Liver (tissue), 8 donors: ENCODE measurements at regions not wholly inside any gene's neighbourhood (a gene's known extent, or its start where the extent isn't known, plus 50 kb on each side); places are given as distances from the start of the nearest gene placed in this dataset.

ENCODE experiments used
- DNase-seq: peaks from one replicate; pipeline ENCODE4 v3.0.0-alpha.2; 2017; ENCODE audit warnings: low spot score
- H3K27ac ChIP-seq, 2 donors: one replicate each; pipeline ENCODE4 v1.7.0; 2013; ENCODE audit warnings: inconsistent platforms in 2 of 2, low read length in 2 of 2, control low read depth in 1 of 2, low read depth in 1 of 2, mild to moderate bottlenecking in 1 of 2
- H3K27me3 ChIP-seq, 4 donors: one replicate each; pipeline versions ENCODE4 v1.6.1 to v1.7.0; 2013; ENCODE audit warnings: low read length in 3 of 4, inconsistent platforms in 1 of 4, mild to moderate bottlenecking in 1 of 4, moderate library complexity in 1 of 4; ENCODE audit not compliant: control insufficient read depth in 4 of 4, insufficient read depth in 4 of 4
- H3K36me3 ChIP-seq, 4 donors: one replicate each; pipeline versions ENCODE4 v1.6.1 to v1.7.0; 2013; ENCODE audit warnings: low read length in 3 of 4, mild to moderate bottlenecking in 3 of 4, low read depth in 1 of 4, moderate library complexity in 1 of 4; ENCODE audit not compliant: control insufficient read depth in 4 of 4, insufficient read depth in 3 of 4
- H3K4me1 ChIP-seq, 4 donors: one replicate each; pipeline versions ENCODE4 v1.6.1 to v1.7.0; 2013; ENCODE audit warnings: low read length in 3 of 4, mild to moderate bottlenecking in 3 of 4, moderate library complexity in 1 of 4; ENCODE audit not compliant: control insufficient read depth in 4 of 4, insufficient read depth in 4 of 4
- H3K4me3 ChIP-seq, 3 donors: one replicate each; pipeline versions ENCODE4 v1.6.1 to v1.7.0; 2013; ENCODE audit warnings: low read length in 3 of 3, control low read depth in 1 of 3, low read depth in 1 of 3, mild to moderate bottlenecking in 1 of 3
- H3K9ac ChIP-seq, 2 donors: one replicate each; pipeline ENCODE4 v1.7.0; 2013; ENCODE audit warnings: low read length in 2 of 2, mild to moderate bottlenecking in 2 of 2, moderate library complexity in 2 of 2, control low read depth in 1 of 2, low read depth in 1 of 2
- H3K9me3 ChIP-seq, 4 donors: one replicate each; pipeline versions ENCODE4 v1.6.1 to v1.7.0; 2013; ENCODE audit warnings: low read length in 3 of 4; ENCODE audit not compliant: control insufficient read depth in 4 of 4
- EGR1 ChIP-seq, 2 donors: IDR thresholded peaks; 2 replicates each; pipeline ENCODE4 v1.6.1; 2016 to 2018; ENCODE audit warnings: antibody characterized with exemption in 2 of 2, low read depth in 2 of 2
- FOXA1 ChIP-seq: IDR thresholded peaks from 2 replicates; pipeline ENCODE4 v1.6.1; 2016; ENCODE audit warnings: antibody characterized with exemption
- FOXA2 ChIP-seq: IDR thresholded peaks from 2 replicates; pipeline ENCODE4 v1.6.1; 2016; ENCODE audit warnings: antibody characterized with exemption
- GABPA ChIP-seq, 2 donors: IDR thresholded peaks in 1 of 2; conservative IDR thresholded peaks in 1 of 2; 2 replicates each; pipeline ENCODE4 v1.6.1; 2016; ENCODE audit warnings: antibody characterized with exemption in 2 of 2, mild to moderate bottlenecking in 1 of 2, moderate library complexity in 1 of 2
- HNF4A ChIP-seq, 2 donors: conservative IDR thresholded peaks; 2 replicates each; pipeline ENCODE4 v1.6.1; 2016; ENCODE audit warnings: antibody characterized with exemption in 2 of 2, mild to moderate bottlenecking in 2 of 2
- HNF4G ChIP-seq: IDR thresholded peaks from 2 replicates; pipeline ENCODE4 v1.6.1; 2016; ENCODE audit warnings: antibody characterized with exemption
- JUND ChIP-seq, 2 donors: IDR thresholded peaks; 2 replicates each; pipeline ENCODE4 v1.6.1; 2016; ENCODE audit warnings: antibody characterized with exemption in 2 of 2
- NR2F2 ChIP-seq: IDR thresholded peaks from 2 replicates; pipeline ENCODE4 v1.6.1; 2016; ENCODE audit warnings: antibody characterized with exemption
- RAD21 ChIP-seq, 2 donors: IDR thresholded peaks; 2 replicates each; pipeline ENCODE4 v1.6.1; 2016; ENCODE audit warnings: antibody characterized with exemption in 2 of 2, mild to moderate bottlenecking in 2 of 2
- RXRA ChIP-seq, 2 donors: IDR thresholded peaks; 2 replicates each; pipeline ENCODE4 v1.6.1; 2017 to 2018; ENCODE audit warnings: antibody characterized with exemption in 2 of 2, mild to moderate bottlenecking in 1 of 2
- SP1 ChIP-seq: IDR thresholded peaks from 2 replicates; pipeline ENCODE4 v1.6.1; 2018; ENCODE audit warnings: antibody characterized with exemption, mild to moderate bottlenecking
- TAF1 ChIP-seq: conservative IDR thresholded peaks from 2 replicates; pipeline ENCODE4 v1.6.1; 2016; ENCODE audit warnings: antibody characterized with exemption, mild to moderate bottlenecking
- YY1 ChIP-seq: IDR thresholded peaks from 2 replicates; pipeline ENCODE4 v1.6.1; 2016; ENCODE audit warnings: antibody characterized with exemption, mild to moderate bottlenecking
- WGBS: extraction: QIAGEN DNeasy Blood & Tissue Kit; methylation state at CpG from one replicate; pipeline ENCODE4 v1.1.7; 2013; 5-methylcytosine and 5-hydroxymethylcytosine counted together
- TF ChIP-seq, protein P1 (sequence below): fragments of 150-350 bp; IDR thresholded peaks from 2 replicates; pipeline ENCODE4 v1.5.1; 2017; ENCODE audit warnings: improper control_type of control experiment, low read depth, low read length; ENCODE audit not compliant: missing input control
- TF ChIP-seq, protein P2 (sequence below): IDR thresholded peaks from 2 replicates; pipeline ENCODE4 v1.6.1; 2016; ENCODE audit warnings: antibody characterized with exemption
- TF ChIP-seq, protein P3 (sequence below): IDR thresholded peaks from 2 replicates; pipeline ENCODE4 v1.6.1; 2016; ENCODE audit warnings: antibody characterized with exemption
- TF ChIP-seq, protein P4 (sequence below): IDR thresholded peaks from 2 replicates; pipeline ENCODE4 v1.6.1; 2016; ENCODE audit warnings: antibody characterized with exemption
- TF ChIP-seq, protein P5 (sequence below): IDR thresholded peaks from 2 replicates; pipeline ENCODE4 v1.6.1; 2016; ENCODE audit warnings: antibody characterized with exemption, mild to moderate bottlenecking
- donor health status: healthy.
- donor health status: healthy.
- donor health status: healthy.
- donor health status: healthy.
- donor health status: healthy.

DNA sequence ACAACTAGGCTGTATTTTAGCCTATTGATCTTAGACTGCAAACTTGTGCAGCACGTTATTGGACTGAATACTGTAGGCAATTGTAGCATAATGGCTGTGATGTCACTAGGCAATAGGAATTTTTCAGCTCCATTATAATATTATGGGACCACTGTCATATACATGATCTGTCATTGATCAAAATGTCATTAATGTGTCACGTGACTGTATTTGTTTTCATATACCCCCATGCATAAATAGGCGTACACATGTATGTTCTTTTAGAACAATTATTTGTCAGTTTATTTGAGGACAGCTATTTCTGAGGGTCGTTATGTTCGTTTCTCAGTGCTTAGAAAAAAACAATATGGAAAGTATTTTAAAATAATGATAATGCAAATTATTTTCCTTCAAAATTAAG lies 111.9 kb upstream of the CDH2 start:
- H3K9ac ChIP-seq, result no peak overlapping the region
- TF ChIP-seq YY1 (no peak), TAF1 (no peak), FOXA2 (no peak), SP1 (no peak), HNF4A (conservative IDR thresholded peaks at IDR 0.05) (no peak), NR2F2 (no peak), FOXA1 (no peak), RXRA (IDR thresholded peaks at IDR 0.05) (no peak), EGR1 (IDR thresholded peaks at IDR 0.05; ENCODE audit: low read depth in 2 of 2) (no peak), HNF4G (no peak), GABPA (IDR thresholded peaks at IDR 0.05 in 1 of 2, conservative IDR thresholded peaks at IDR 0.05 in 1 of 2) (no peak), RAD21 (IDR thresholded peaks at IDR 0.05) (no peak), JUND (IDR thresholded peaks at IDR 0.05) (no peak)
- TF ChIP-seq, protein P1, sequence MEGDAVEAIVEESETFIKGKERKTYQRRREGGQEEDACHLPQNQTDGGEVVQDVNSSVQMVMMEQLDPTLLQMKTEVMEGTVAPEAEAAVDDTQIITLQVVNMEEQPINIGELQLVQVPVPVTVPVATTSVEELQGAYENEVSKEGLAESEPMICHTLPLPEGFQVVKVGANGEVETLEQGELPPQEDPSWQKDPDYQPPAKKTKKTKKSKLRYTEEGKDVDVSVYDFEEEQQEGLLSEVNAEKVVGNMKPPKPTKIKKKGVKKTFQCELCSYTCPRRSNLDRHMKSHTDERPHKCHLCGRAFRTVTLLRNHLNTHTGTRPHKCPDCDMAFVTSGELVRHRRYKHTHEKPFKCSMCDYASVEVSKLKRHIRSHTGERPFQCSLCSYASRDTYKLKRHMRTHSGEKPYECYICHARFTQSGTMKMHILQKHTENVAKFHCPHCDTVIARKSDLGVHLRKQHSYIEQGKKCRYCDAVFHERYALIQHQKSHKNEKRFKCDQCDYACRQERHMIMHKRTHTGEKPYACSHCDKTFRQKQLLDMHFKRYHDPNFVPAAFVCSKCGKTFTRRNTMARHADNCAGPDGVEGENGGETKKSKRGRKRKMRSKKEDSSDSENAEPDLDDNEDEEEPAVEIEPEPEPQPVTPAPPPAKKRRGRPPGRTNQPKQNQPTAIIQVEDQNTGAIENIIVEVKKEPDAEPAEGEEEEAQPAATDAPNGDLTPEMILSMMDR, result no peak
- TF ChIP-seq, protein P2, sequence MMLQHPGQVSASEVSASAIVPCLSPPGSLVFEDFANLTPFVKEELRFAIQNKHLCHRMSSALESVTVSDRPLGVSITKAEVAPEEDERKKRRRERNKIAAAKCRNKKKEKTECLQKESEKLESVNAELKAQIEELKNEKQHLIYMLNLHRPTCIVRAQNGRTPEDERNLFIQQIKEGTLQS, result no peak
- TF ChIP-seq, protein P3, sequence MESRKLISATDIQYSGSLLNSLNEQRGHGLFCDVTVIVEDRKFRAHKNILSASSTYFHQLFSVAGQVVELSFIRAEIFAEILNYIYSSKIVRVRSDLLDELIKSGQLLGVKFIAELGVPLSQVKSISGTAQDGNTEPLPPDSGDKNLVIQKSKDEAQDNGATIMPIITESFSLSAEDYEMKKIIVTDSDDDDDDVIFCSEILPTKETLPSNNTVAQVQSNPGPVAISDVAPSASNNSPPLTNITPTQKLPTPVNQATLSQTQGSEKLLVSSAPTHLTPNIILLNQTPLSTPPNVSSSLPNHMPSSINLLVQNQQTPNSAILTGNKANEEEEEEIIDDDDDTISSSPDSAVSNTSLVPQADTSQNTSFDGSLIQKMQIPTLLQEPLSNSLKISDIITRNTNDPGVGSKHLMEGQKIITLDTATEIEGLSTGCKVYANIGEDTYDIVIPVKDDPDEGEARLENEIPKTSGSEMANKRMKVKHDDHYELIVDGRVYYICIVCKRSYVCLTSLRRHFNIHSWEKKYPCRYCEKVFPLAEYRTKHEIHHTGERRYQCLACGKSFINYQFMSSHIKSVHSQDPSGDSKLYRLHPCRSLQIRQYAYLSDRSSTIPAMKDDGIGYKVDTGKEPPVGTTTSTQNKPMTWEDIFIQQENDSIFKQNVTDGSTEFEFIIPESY, result no peak
- TF ChIP-seq, protein P4, sequence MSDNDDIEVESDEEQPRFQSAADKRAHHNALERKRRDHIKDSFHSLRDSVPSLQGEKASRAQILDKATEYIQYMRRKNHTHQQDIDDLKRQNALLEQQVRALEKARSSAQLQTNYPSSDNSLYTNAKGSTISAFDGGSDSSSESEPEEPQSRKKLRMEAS, result no peak
- TF ChIP-seq, protein P5, sequence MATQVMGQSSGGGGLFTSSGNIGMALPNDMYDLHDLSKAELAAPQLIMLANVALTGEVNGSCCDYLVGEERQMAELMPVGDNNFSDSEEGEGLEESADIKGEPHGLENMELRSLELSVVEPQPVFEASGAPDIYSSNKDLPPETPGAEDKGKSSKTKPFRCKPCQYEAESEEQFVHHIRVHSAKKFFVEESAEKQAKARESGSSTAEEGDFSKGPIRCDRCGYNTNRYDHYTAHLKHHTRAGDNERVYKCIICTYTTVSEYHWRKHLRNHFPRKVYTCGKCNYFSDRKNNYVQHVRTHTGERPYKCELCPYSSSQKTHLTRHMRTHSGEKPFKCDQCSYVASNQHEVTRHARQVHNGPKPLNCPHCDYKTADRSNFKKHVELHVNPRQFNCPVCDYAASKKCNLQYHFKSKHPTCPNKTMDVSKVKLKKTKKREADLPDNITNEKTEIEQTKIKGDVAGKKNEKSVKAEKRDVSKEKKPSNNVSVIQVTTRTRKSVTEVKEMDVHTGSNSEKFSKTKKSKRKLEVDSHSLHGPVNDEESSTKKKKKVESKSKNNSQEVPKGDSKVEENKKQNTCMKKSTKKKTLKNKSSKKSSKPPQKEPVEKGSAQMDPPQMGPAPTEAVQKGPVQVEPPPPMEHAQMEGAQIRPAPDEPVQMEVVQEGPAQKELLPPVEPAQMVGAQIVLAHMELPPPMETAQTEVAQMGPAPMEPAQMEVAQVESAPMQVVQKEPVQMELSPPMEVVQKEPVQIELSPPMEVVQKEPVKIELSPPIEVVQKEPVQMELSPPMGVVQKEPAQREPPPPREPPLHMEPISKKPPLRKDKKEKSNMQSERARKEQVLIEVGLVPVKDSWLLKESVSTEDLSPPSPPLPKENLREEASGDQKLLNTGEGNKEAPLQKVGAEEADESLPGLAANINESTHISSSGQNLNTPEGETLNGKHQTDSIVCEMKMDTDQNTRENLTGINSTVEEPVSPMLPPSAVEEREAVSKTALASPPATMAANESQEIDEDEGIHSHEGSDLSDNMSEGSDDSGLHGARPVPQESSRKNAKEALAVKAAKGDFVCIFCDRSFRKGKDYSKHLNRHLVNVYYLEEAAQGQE, result no peak
- H3K36me3 ChIP-seq, result no peaks in the 10 kb centered on the region
- H3K4me3 ChIP-seq, result no peak overlapping the region
- H3K27ac ChIP-seq, result no peak overlapping the region
- H3K4me1 ChIP-seq, result no peaks in the 10 kb centered on the region
- WGBS, result 81% methylated on average over 5 of the region's 5 CpGs
- no peaks in the 10 kb centered on the region for H3K27me3 ChIP-seq
- H3K9me3 ChIP-seq, result no peaks in the 10 kb centered on the region
- no peak for DNase-seq

DNA sequence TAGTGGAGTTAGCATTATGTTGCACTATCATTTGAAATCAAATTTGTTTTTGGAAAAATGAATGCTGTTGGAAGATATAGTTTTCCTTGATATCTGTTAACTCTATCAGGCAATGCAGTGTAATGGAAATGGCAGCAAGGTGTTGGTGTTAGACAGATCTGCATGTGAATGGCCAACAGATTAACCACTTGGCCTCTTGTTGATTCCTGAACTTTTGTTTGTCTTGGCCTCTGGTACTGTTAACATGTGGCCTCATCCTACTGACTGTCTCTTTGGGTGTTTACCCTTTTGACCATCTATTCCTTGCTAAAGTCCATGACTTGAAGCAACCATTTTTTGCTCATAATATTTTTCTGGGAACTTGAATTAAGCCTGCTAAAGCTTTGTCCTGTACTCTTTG lies 110.2 kb upstream of the CDH2 start:
- H3K9me3 ChIP-seq, result no peaks in the 10 kb centered on the region
- no peak overlapping the region for H3K4me3 ChIP-seq
- no peaks in the 10 kb centered on the region for H3K4me1 ChIP-seq
- no peak for DNase-seq
- H3K27me3 ChIP-seq, result no peaks in the 10 kb centered on the region
- H3K9ac ChIP-seq, result no peak overlapping the region
- H3K36me3 ChIP-seq, result no peaks in the 10 kb centered on the region
- TF ChIP-seq, protein P1, result no peak
- no peak for TF ChIP-seq NR2F2
- no peak for TF ChIP-seq YY1
- no peak for TF ChIP-seq FOXA1
- no peak for TF ChIP-seq HNF4A (conservative IDR thresholded peaks at IDR 0.05)
- TF ChIP-seq EGR1 (IDR thresholded peaks at IDR 0.05; ENCODE audit: low read depth in 2 of 2), result no peak
- TF ChIP-seq, protein P3, result no peak
- TF ChIP-seq, protein P4, result no peak
- no peak for TF ChIP-seq SP1
- TF ChIP-seq RAD21 (IDR thresholded peaks at IDR 0.05), result no peak
- H3K27ac ChIP-seq, result no peak overlapping the region
